HCT116 (cell line): ENCODE measurements at regions not wholly inside any gene's neighbourhood (a gene's known extent, or its start where the extent isn't known, plus 50 kb on each side); places are given as distances from the start of the nearest gene placed in this dataset.

Experiments used
- ATAC-seq: fragments of 200-7000 bp; cut with Tn5 transposase; 2 replicates; pipeline ENCODE4 v1.9.1; 2020; ENCODE audit warnings: mild to moderate bottlenecking, moderate library complexity
- BruUV-seq: library from RNA; stranded (reverse); fragments of 400-500 nt; replicated peaks from 2 replicates; lab custom pipeline; 2021; lab: Mats Ljungman, UMichigan
- CTCF ChIA-PET: fragments of 300-600 bp; sonication (Branson Sonifier 250); formaldehyde crosslinking; loops from one replicate; lab custom pipeline; 2021; ENCODE audit warnings: antibody characterized with exemption; lab: Charles Lee
- POLR2A ChIA-PET: fragments of 300-600, 350-600 bp; sonication (Branson Sonifier 250); formaldehyde crosslinking; loops from one replicate; lab custom pipeline; 2021; ENCODE audit warnings: antibody characterized with exemption; lab: Charles Lee
- RAD21 ChIA-PET, 2 experiments: fragments of 300-600 bp; sonication (Branson Sonifier 250); formaldehyde crosslinking; loops; one replicate each; lab custom pipeline; 2023; ENCODE audit warnings: low total read pairs in 2 of 2; ENCODE audit not compliant: uncharacterized antibody in 2 of 2, unreplicated experiment in 2 of 2, low non-redundant PET in 1 of 2; lab: Charles Lee
- DNase-seq: peaks from one replicate; pipeline ENCODE4 v3.0.0-alpha.2; 2010; ENCODE audit warnings: low read depth, low spot score
- H2AFZ ChIP-seq: fragments of 200-600 bp; shearing (Covaris generic), sonication (generic); 2 replicates; pipeline ENCODE4 v1.6.1; 2017; ENCODE audit warnings: low read depth, mixed run types, mixed read lengths, antibody characterized with exemption, low read length; ENCODE audit not compliant: poor library complexity, severe bottlenecking
- H3K27ac ChIP-seq: 2 replicates; pipeline ENCODE4 v1.5.1; 2012; ENCODE audit warnings: low read depth, low read length
- H3K27me3 ChIP-seq: fragments of 200-600 bp; sonication (generic); 2 replicates; pipeline ENCODE4 v1.6.1; 2016; ENCODE audit warnings: mixed run types, low read length, mixed read lengths; ENCODE audit not compliant: insufficient read depth
- H3K36me3 ChIP-seq, 2 experiments: fragments of 200-500 bp in 1 of 2; fragments of 200-600 bp in 1 of 2; sonication (Bioruptor generic) in 1 of 2; sonication (generic) in 1 of 2; 2 replicates each; pipeline versions ENCODE4 v1.5.1 to v1.6.1; 2014 to 2016; ENCODE audit warnings: low read length in 2 of 2, inconsistent platforms in 1 of 2, mixed read lengths in 1 of 2, mixed run types in 1 of 2; ENCODE audit not compliant: insufficient read depth in 2 of 2, control insufficient read depth in 1 of 2
- H3K4me1 ChIP-seq, 2 experiments: fragments of 200-600 bp in 1 of 2; sonication (generic) in 1 of 2; 2 replicates each; pipeline versions ENCODE4 v1.5.1 to v1.6.1; 2012 to 2017; ENCODE audit warnings: low read length in 2 of 2, inconsistent platforms in 1 of 2, mild to moderate bottlenecking in 1 of 2, mixed read lengths in 1 of 2, mixed run types in 1 of 2, moderate library complexity in 1 of 2; ENCODE audit not compliant: insufficient read depth in 2 of 2, control insufficient read depth in 1 of 2
- H3K4me2 ChIP-seq: fragments of 200-600 bp; sonication (generic); 2 replicates; pipeline ENCODE4 v1.6.1; 2017; ENCODE audit warnings: mixed run types, low read length, mixed read lengths
- H3K4me3 ChIP-seq, 2 experiments: fragments of 200-600 bp in 1 of 2; sonication (generic) in 1 of 2; replicated peaks in 1 of 2; 2 replicates each; pipeline ENCODE4 v1.5.1; 2011 to 2016; ENCODE audit warnings: low read length in 2 of 2, control low read depth in 1 of 2, low read depth in 1 of 2, mild to moderate bottlenecking in 1 of 2, mixed read lengths in 1 of 2, mixed run types in 1 of 2
- H3K79me2 ChIP-seq: fragments of 200-600 bp; sonication (generic); 2 replicates; pipeline ENCODE4 v1.6.1; 2017; ENCODE audit warnings: mild to moderate bottlenecking, mixed run types, low read length, moderate library complexity, mixed read lengths; ENCODE audit not compliant: insufficient read depth
- H3K9ac ChIP-seq: fragments of 200-600 bp; sonication (generic); 2 replicates; pipeline ENCODE4 v1.6.1; 2016; ENCODE audit warnings: low read length, mixed read lengths
- H3K9me2 ChIP-seq: fragments of 200-600 bp; sonication (generic), shearing (Covaris generic); 2 replicates; pipeline ENCODE4 v1.6.1; 2017; ENCODE audit warnings: mixed run types, mild to moderate bottlenecking, moderate library complexity; ENCODE audit not compliant: insufficient read depth
- H3K9me3 ChIP-seq, 2 experiments: fragments of 200-500 bp in 1 of 2; fragments of 200-600 bp in 1 of 2; sonication (Bioruptor generic) in 1 of 2; sonication (generic) in 1 of 2; 2 replicates each; pipeline ENCODE4 v1.6.1; 2014 to 2017; ENCODE audit warnings: low read length in 2 of 2, mixed read lengths in 2 of 2, inconsistent platforms in 1 of 2, low read depth in 1 of 2, mild to moderate bottlenecking in 1 of 2, mixed run types in 1 of 2, moderate library complexity in 1 of 2; ENCODE audit not compliant: control insufficient read depth in 1 of 2, insufficient read depth in 1 of 2
- H4K20me1 ChIP-seq: fragments of 200-600 bp; sonication (generic), shearing (Covaris generic); 2 replicates; pipeline ENCODE4 v1.6.1; 2017; ENCODE audit warnings: mixed run types, mild to moderate bottlenecking, moderate library complexity; ENCODE audit not compliant: insufficient read depth
- CEBPB ChIP-seq: IDR thresholded peaks from 2 replicates; pipeline ENCODE4 v1.6.1; 2012; ENCODE audit warnings: low read depth
- CTCF ChIP-seq, 3 experiments: fragments of 200-600 bp in 1 of 3; sonication (generic) in 1 of 3; IDR thresholded peaks in 2 of 3; conservative IDR thresholded peaks in 1 of 3; 2 replicates each; pipeline ENCODE4 v1.5.1; 2012 to 2017; ENCODE audit warnings: low read depth in 2 of 3, low read length in 2 of 3, antibody characterized with exemption in 1 of 3, borderline replicate concordance in 1 of 3, control low read depth in 1 of 3, mild to moderate bottlenecking in 1 of 3, mixed read lengths in 1 of 3, mixed run types in 1 of 3, moderate library complexity in 1 of 3; ENCODE audit not compliant: insufficient read depth in 1 of 3
- EGR1 ChIP-seq: IDR thresholded peaks from 2 replicates; pipeline ENCODE4 v1.6.1; 2012; ENCODE audit warnings: low read depth
- ELF1 ChIP-seq: IDR thresholded peaks from 2 replicates; pipeline ENCODE4 v1.6.1; 2012; ENCODE audit warnings: low read depth, borderline replicate concordance
- EZH2 ChIP-seq: fragments of 200-600 bp; sonication (generic); IDR thresholded peaks from 2 replicates; pipeline ENCODE4 v1.6.1; 2017; ENCODE audit warnings: antibody characterized with exemption, mixed run types
- EZH2phosphoT487 ChIP-seq: fragments of 200-600 bp; IDR thresholded peaks from 2 replicates; pipeline ENCODE4 v1.6.1; 2018; ENCODE audit warnings: antibody characterized with exemption, borderline replicate concordance
- FOSL1 ChIP-seq: IDR thresholded peaks from 2 replicates; pipeline ENCODE4 v1.6.1; 2012; ENCODE audit warnings: low read depth
- JUND ChIP-seq: IDR thresholded peaks from 2 replicates; pipeline ENCODE4 v1.6.1; 2012
- POLR2A ChIP-seq: IDR thresholded peaks from 2 replicates; pipeline ENCODE4 v1.7.0; 2011; ENCODE audit warnings: borderline replicate concordance; ENCODE audit not compliant: insufficient read depth, insufficient read length; ENCODE audit errors: extremely low read depth
- RAD21 ChIP-seq: IDR thresholded peaks from 2 replicates; pipeline ENCODE4 v1.6.1; 2012; ENCODE audit warnings: low read depth, mild to moderate bottlenecking
- REST ChIP-seq: IDR thresholded peaks from 2 replicates; pipeline ENCODE4 v1.6.1; 2012; ENCODE audit warnings: low read depth
- SP1 ChIP-seq: IDR thresholded peaks from 2 replicates; pipeline ENCODE4 v1.6.1; 2012; ENCODE audit warnings: low read depth
- TCF7L2 ChIP-seq: IDR thresholded peaks from 2 replicates; pipeline ENCODE4 v1.7.0; 2011; ENCODE audit warnings: borderline replicate concordance, inconsistent platforms; ENCODE audit not compliant: insufficient read depth, insufficient read length; ENCODE audit errors: extremely low read depth
- ZFX ChIP-seq: fragments of 450-650 bp; IDR thresholded peaks from 2 replicates; pipeline ENCODE4 v1.6.1; 2017
- ZNF274 ChIP-seq: fragments of 200-500 bp; sonication (Bioruptor generic); IDR thresholded peaks from 2 replicates; pipeline ENCODE4 v1.6.1; 2014; ENCODE audit warnings: mild to moderate bottlenecking, low read depth, low read length, inconsistent platforms
- intact Hi-C: fragments of 100-400 bp; cut with micrococcal nuclease; formaldehyde crosslinking; loops from 2 replicates; pipeline ENCODE4 v1.10.0; 2022
- TF ChIP-seq, protein P1 (sequence below): IDR thresholded peaks from 2 replicates; pipeline ENCODE4 v1.6.1; 2012
- TF ChIP-seq, protein P2 (sequence below): IDR thresholded peaks from 2 replicates; pipeline ENCODE4 v1.6.1; 2012

GRCh38 chr4:177080388-177080787 lies 229.3 kb upstream of the NEIL3 start:
- no TSS peak for BruUV-seq
- no peaks in the 10 kb centered on the region for H4K20me1 ChIP-seq
- no peak overlapping the region for H3K4me2 ChIP-seq
- H3K4me1 ChIP-seq: 0 out of 4 replicates have a peak, but pooled peaks cover 0 to 3% of the 10 kb centered on the region in 2 experiments
- intact Hi-C loops: no loop called here
- H2AFZ ChIP-seq: no peak overlapping the region
- H3K36me3 ChIP-seq: no peaks in the 10 kb centered on the region
- ChIA-PET POLR2A (no interaction called here), CTCF (no interaction called here), RAD21 (no interaction called here)
- H3K9ac ChIP-seq: no peak overlapping the region
- H3K27me3 ChIP-seq: no peaks in the 10 kb centered on the region
- ATAC-seq: no peak
- H3K9me2 ChIP-seq: no peaks in the 10 kb centered on the region
- no peaks in the 10 kb centered on the region for H3K79me2 ChIP-seq
- no peak for DNase-seq
- H3K9me3 ChIP-seq: no peaks in the 10 kb centered on the region
- no peak overlapping the region for H3K4me3 ChIP-seq
- H3K27ac ChIP-seq: no peak overlapping the region
- TF ChIP-seq SP1 (no peak), CTCF (IDR thresholded peaks at IDR 0.05 in 2 of 3, conservative IDR thresholded peaks at IDR 0.05 in 1 of 3; ENCODE audit: borderline replicate concordance in 1 of 3, insufficient read depth in 1 of 3, low read depth in 2 of 3, low read length in 2 of 3) (no peak), ZNF274 (no peak), EZH2 (no peak), FOSL1 (no peak), JUND (no peak), CEBPB (no peak), POLR2A (no peak), EZH2phosphoT487 (no peak), REST (no peak), ZFX (no peak), EGR1 (no peak), ELF1 (no peak), RAD21 (no peak), TCF7L2 (no peak)
- TF ChIP-seq, protein P1, sequence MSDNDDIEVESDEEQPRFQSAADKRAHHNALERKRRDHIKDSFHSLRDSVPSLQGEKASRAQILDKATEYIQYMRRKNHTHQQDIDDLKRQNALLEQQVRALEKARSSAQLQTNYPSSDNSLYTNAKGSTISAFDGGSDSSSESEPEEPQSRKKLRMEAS: no peak
- TF ChIP-seq, protein P2, sequence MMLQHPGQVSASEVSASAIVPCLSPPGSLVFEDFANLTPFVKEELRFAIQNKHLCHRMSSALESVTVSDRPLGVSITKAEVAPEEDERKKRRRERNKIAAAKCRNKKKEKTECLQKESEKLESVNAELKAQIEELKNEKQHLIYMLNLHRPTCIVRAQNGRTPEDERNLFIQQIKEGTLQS: no peak
